GM23338 (cell line): ENCODE measurements at regions not wholly inside any gene's neighbourhood (a gene's known extent, or its start where the extent isn't known, plus 50 kb on each side); places are given as distances from the start of the nearest gene placed in this dataset.

Source experiments
- ATAC-seq: fragments of 200-7000 bp; cut with Tn5 transposase; 3 replicates; pipeline ENCODE4 v1.9.1; 2020
- DNase-seq: peaks from one replicate; pipeline ENCODE4 v3.0.0-alpha.2; 2015; ENCODE audit warnings: low spot score
- H2AFZ ChIP-seq: fragments of 200-600 bp; sonication (generic); 2 replicates; pipeline ENCODE4 v1.8.0; 2016; ENCODE audit warnings: antibody characterized with exemption, mild to moderate bottlenecking, moderate library complexity
- H3F3A ChIP-seq: fragments of 200-600 bp; sonication (generic); replicated peaks from 2 replicates; pipeline ENCODE4 v1.8.0; 2017; ENCODE audit warnings: antibody characterized with exemption, mixed run types, low read depth
- H3K27ac ChIP-seq: fragments of 200-600 bp; sonication (generic); 2 replicates; pipeline ENCODE4 v1.6.1; 2016; ENCODE audit warnings: low read depth
- H3K27me3 ChIP-seq: fragments of 200-600 bp; sonication (generic); 2 replicates; pipeline ENCODE4 v1.8.0; 2016; ENCODE audit warnings: mild to moderate bottlenecking, mixed run types, moderate library complexity; ENCODE audit not compliant: insufficient read depth
- H3K36me3 ChIP-seq: fragments of 200-600 bp; sonication (generic); 2 replicates; pipeline ENCODE4 v1.8.0; 2016; ENCODE audit warnings: mild to moderate bottlenecking; ENCODE audit not compliant: insufficient read depth
- H3K4me1 ChIP-seq: fragments of 200-600 bp; sonication (generic); 2 replicates; pipeline ENCODE4 v1.8.0; 2016; ENCODE audit warnings: mild to moderate bottlenecking, moderate library complexity; ENCODE audit not compliant: insufficient read depth
- H3K4me2 ChIP-seq: fragments of 200-600 bp; sonication (generic); 2 replicates; pipeline ENCODE4 v1.7.1; 2017; ENCODE audit warnings: mixed run types
- H3K4me3 ChIP-seq: fragments of 200-600 bp; sonication (generic); 2 replicates; pipeline ENCODE4 v1.6.1; 2016; ENCODE audit warnings: mixed run types
- H3K79me2 ChIP-seq: fragments of 200-600 bp; sonication (generic); replicated peaks from 2 replicates; pipeline ENCODE4 v1.8.0; 2017; ENCODE audit warnings: mild to moderate bottlenecking; ENCODE audit not compliant: insufficient read depth
- H3K9me2 ChIP-seq: fragments of 200-600 bp; sonication (generic); 2 replicates; pipeline ENCODE4 v1.8.0; 2017; ENCODE audit not compliant: insufficient read depth
- H4K20me1 ChIP-seq: fragments of 200-600 bp; sonication (generic); replicated peaks from 2 replicates; pipeline ENCODE4 v1.8.0; 2017; ENCODE audit warnings: mild to moderate bottlenecking; ENCODE audit not compliant: insufficient read depth
- H3K27ac Mint-ChIP-seq: 2 replicates; pipeline ENCODE4 v1.8.0; 2020; ENCODE audit warnings: inconsistent platforms, mild to moderate bottlenecking, moderate library complexity, mixed read lengths
- H3K27me3 Mint-ChIP-seq: 3 replicates; pipeline ENCODE4 v1.8.0; 2022; ENCODE audit warnings: low read depth, mild to moderate bottlenecking, moderate library complexity, mixed read lengths, inconsistent platforms; ENCODE audit not compliant: insufficient read depth, poor library complexity
- H3K36me3 Mint-ChIP-seq: 3 replicates; pipeline ENCODE4 v1.8.0; 2021; ENCODE audit warnings: low read depth, mild to moderate bottlenecking, inconsistent platforms, moderate library complexity, mixed read lengths
- H3K4me1 Mint-ChIP-seq: 3 replicates; pipeline ENCODE4 v1.8.0; 2020; ENCODE audit warnings: mild to moderate bottlenecking, inconsistent platforms, mixed read lengths
- H3K4me3 Mint-ChIP-seq: 3 replicates; pipeline ENCODE4 v1.8.0; 2021; ENCODE audit warnings: moderate library complexity, mild to moderate bottlenecking, inconsistent platforms, mixed read lengths
- H3K9me3 Mint-ChIP-seq: 3 replicates; pipeline ENCODE4 v1.8.0; 2020; ENCODE audit warnings: moderate library complexity, mild to moderate bottlenecking, inconsistent platforms, mixed read lengths
- CREB1 ChIP-seq: fragments of 250-450 bp; sonication (Bioruptor Pico); IDR thresholded peaks from 2 replicates; pipeline ENCODE4 v1.5.0; 2020; ENCODE audit warnings: low read depth, mild to moderate bottlenecking, moderate library complexity
- CTCF ChIP-seq, 2 experiments: fragments of 200-600 bp in 1 of 2; sonication (generic) in 1 of 2; conservative IDR thresholded peaks; 2 replicates each; pipeline versions ENCODE4 v1.5.1 to v1.6.1; 2016 to 2017; ENCODE audit warnings: antibody characterized with exemption in 2 of 2, low read depth in 2 of 2, mild to moderate bottlenecking in 2 of 2, moderate library complexity in 1 of 2
- EZH2 ChIP-seq: fragments of 200-600 bp; sonication (generic); IDR thresholded peaks from one replicate; pipeline ENCODE4 v1.8.0; 2017; ENCODE audit warnings: antibody characterized with exemption, mild to moderate bottlenecking, low read depth; ENCODE audit not compliant: unreplicated experiment
- EZH2phosphoT487 ChIP-seq: fragments of 200-600 bp; sonication (generic); IDR thresholded peaks from one replicate; pipeline ENCODE4 v1.8.1; 2018; ENCODE audit warnings: antibody characterized with exemption; ENCODE audit not compliant: unreplicated experiment
- JUNB ChIP-seq: IDR thresholded peaks from one replicate; pipeline ENCODE4 v1.6.1; 2016; ENCODE audit warnings: antibody characterized with exemption; ENCODE audit not compliant: unreplicated experiment
- NANOG ChIP-seq: IDR thresholded peaks from 2 replicates; pipeline ENCODE4 v1.6.1; 2016; ENCODE audit warnings: antibody characterized with exemption, borderline replicate concordance
- POLR2AphosphoS5 ChIP-seq: IDR thresholded peaks from 2 replicates; pipeline ENCODE4 v1.6.1; 2016; ENCODE audit warnings: antibody characterized with exemption, low read depth
- REST ChIP-seq: IDR thresholded peaks from one replicate; pipeline ENCODE4 v1.6.1; 2018; ENCODE audit warnings: antibody characterized with exemption; ENCODE audit not compliant: unreplicated experiment
- STAT1 ChIP-seq: IDR thresholded peaks from one replicate; pipeline ENCODE4 v1.6.1; 2016; ENCODE audit warnings: antibody characterized with exemption; ENCODE audit not compliant: unreplicated experiment
- ZNF114 ChIP-seq: fragments of 250-450 bp; sonication (Bioruptor Pico); IDR thresholded peaks from 2 replicates; pipeline ENCODE4 v1.5.0; 2020; ENCODE audit warnings: mild to moderate bottlenecking, moderate library complexity
- ZNF462 ChIP-seq: fragments of 250-450 bp; sonication (Bioruptor Pico); IDR thresholded peaks from 2 replicates; pipeline ENCODE4 v1.5.0; 2020; ENCODE audit warnings: mild to moderate bottlenecking, moderate library complexity

- TF ChIP-seq ZNF462 (CRISPR knock-in tag) (no peak), CREB1 (no peak), ZNF114 (CRISPR knock-in tag) (no peak), STAT1 (no peak), EZH2phosphoT487 (no peak), JUNB (no peak)
Observed at GRCh38 chr7:22591271-22591670, 91.3 kb upstream of the STEAP1B start (continued).

GRCh38 chr7:22589641-22590201 is 89.7 kb upstream of the STEAP1B start:
- H3K36me3 Mint-ChIP-seq: peaks cover 5% of the 10 kb centered on the region; the same call in 1 of the 3 replicates
- Histone ChIP-seq H3K9me2 (0 out of 2 replicates have a peak, but pooled peaks cover 2% of the 10 kb centered on the region), H3F3A (no peaks in the 10 kb centered on the region), H3K36me3 (no peaks in the 10 kb centered on the region), H2AFZ (peak overlapping the region; percentile 24), H3K4me3 (no peak overlapping the region), H3K4me2 (peak overlapping the region; percentile 33), H3K79me2 (no peaks in the 10 kb centered on the region), H3K4me1 (peaks cover 33% of the 10 kb centered on the region), H3K27me3 (no peaks in the 10 kb centered on the region), H4K20me1 (no peaks in the 10 kb centered on the region), H3K27ac (no peak overlapping the region)
- DNase-seq (peak; percentile 34), ATAC-seq (no peak; the same call in 2 of the 3 replicates)
- H3K9me3 Mint-ChIP-seq: no peaks in the 10 kb centered on the region; the same call in 2 of the 3 replicates
- H3K4me1 Mint-ChIP-seq: peaks cover 25% of the 10 kb centered on the region
- peaks cover 2% of the 10 kb centered on the region for H3K27me3 Mint-ChIP-seq
- H3K27ac Mint-ChIP-seq: no peak overlapping the region
- no peak overlapping the region for H3K4me3 Mint-ChIP-seq
- TF ChIP-seq NANOG (no peak), POLR2AphosphoS5 (no peak), REST (no peak), EZH2phosphoT487 (no peak), EZH2 (no peak), CTCF (conservative IDR thresholded peaks at IDR 0.05; ENCODE audit: low read depth in 2 of 2) (no peak)
